GM10248 (cell line): ENCODE measurements at regions not wholly inside any gene's neighbourhood (a gene's known extent, or its start where the extent isn't known, plus 50 kb on each side); places are given as distances from the start of the nearest gene placed in this dataset.

ENCODE experiments used
- CTCF ChIA-PET: fragments of 300-600 bp; sonication (Branson Sonifier 250); formaldehyde crosslinking; extraction: SDS; loops from one replicate; lab custom pipeline; 2021; ENCODE audit warnings: antibody characterized with exemption; lab: Yijun Ruan, JAX
- POLR2A ChIA-PET: fragments of 350-650 bp; sonication (Branson Sonifier 250); formaldehyde crosslinking; extraction: SDS; loops from one replicate; lab custom pipeline; 2020; ENCODE audit warnings: antibody characterized with exemption; lab: Yijun Ruan, JAX
- DNase-seq: peaks from one replicate; pipeline ENCODE4 v3.0.0; 2012; ENCODE audit errors: extremely low spot score
- CTCF ChIP-seq: IDR thresholded peaks from 2 replicates; pipeline ENCODE4 v1.5.1; 2012; ENCODE audit warnings: mild to moderate bottlenecking, low read depth; ENCODE audit errors: extremely low read depth, missing control alignments, control extremely low read depth

- ChIA-PET POLR2A (no interaction called here), CTCF (no interaction called here)
- TF ChIP-seq CTCF: no peak
- DNase-seq: no peak
Measured at GRCh38 chrX:5753291-5753690, 475.4 kb downstream of the NLGN4X start.

GRCh38 chrX:5752831-5753230 is 475.8 kb downstream of the NLGN4X start:
- no peak for TF ChIP-seq CTCF
- ChIA-PET POLR2A (no interaction called here), CTCF (no interaction called here)
- DNase-seq: no peak

GRCh38 chrX:5748586-5749150 is 480.0 kb downstream of the NLGN4X start:
- ChIA-PET POLR2A (no interaction called here), CTCF (no interaction called here)
- DNase-seq: no peak
- TF ChIP-seq CTCF: no peak

GRCh38 chrX:5746231-5746630 is 482.4 kb downstream of the NLGN4X start:
- DNase-seq: no peak
- ChIA-PET CTCF (no interaction called here), POLR2A (no interaction called here)
- TF ChIP-seq CTCF: no peak

- CTCF ChIA-PET: no interaction called here
- no peak for TF ChIP-seq CTCF
- POLR2A ChIA-PET: no interaction called here
- no peak for DNase-seq
Measured at GRCh38 chrX:5733501-5733900, 495.2 kb downstream of the NLGN4X start.

- TF ChIP-seq CTCF: no peak
- ChIA-PET POLR2A (no interaction called here), CTCF (no interaction called here)
- no peak for DNase-seq
Measured at GRCh38 chrX:5730556-5730955, 498.1 kb downstream of the NLGN4X start.
